DOHH2 (cell line): ENCODE measurements at regions not wholly inside any gene's neighbourhood (a gene's known extent, or its start where the extent isn't known, plus 50 kb on each side); places are given as distances from the start of the nearest gene placed in this dataset.

Experiments
- CTCF ChIP-seq: fragments of 200-600 bp; sonication (generic); IDR thresholded peaks from one replicate; pipeline ENCODE4 v1.5.1; 2014; ENCODE audit warnings: antibody characterized with exemption, mild to moderate bottlenecking, low read depth, low read length; ENCODE audit not compliant: poor library complexity, severe bottlenecking
- EZH2phosphoT487 ChIP-seq: fragments of 200-600 bp; sonication (generic); IDR thresholded peaks from 2 replicates; pipeline ENCODE4 v1.6.1; 2017; ENCODE audit warnings: borderline replicate concordance, mild to moderate bottlenecking, antibody characterized with exemption, low read length, moderate library complexity, mixed read lengths

GRCh38 chr2:15722980-15723379 lies 131.3 kb downstream of the DDX1 start:
- no peak for TF ChIP-seq CTCF
- TF ChIP-seq EZH2phosphoT487: no peak
